NT2/D1 (cell line): ENCODE measurements at regions not wholly inside any gene's neighbourhood (a gene's known extent, or its start where the extent isn't known, plus 50 kb on each side); places are given as distances from the start of the nearest gene placed in this dataset.

Source experiments
- SUZ12 ChIP-seq: IDR thresholded peaks from 2 replicates; pipeline ENCODE4 v1.6.1; 2011; ENCODE audit not compliant: insufficient read length, insufficient read depth; ENCODE audit errors: extremely low read depth
- YY1 ChIP-seq: IDR thresholded peaks from 2 replicates; pipeline ENCODE4 v1.6.1; 2011; ENCODE audit not compliant: insufficient read length, insufficient read depth
- ZNF274 ChIP-seq: IDR thresholded peaks from 2 replicates; pipeline ENCODE4 v1.6.1; 2011; ENCODE audit warnings: mild to moderate bottlenecking, low read depth, low read length

GRCh38 chr12:34603382-34604035 is 581.2 kb downstream of the ALG10 start:
- TF ChIP-seq YY1 (no peak), SUZ12 (no peak), ZNF274 (no peak)
